ENCODE measurements at regions not wholly inside any gene's neighbourhood (a gene's known extent, or its start where the extent isn't known, plus 50 kb on each side); places are given as distances from the start of the nearest gene placed in this dataset.
A peak's percentile ranks its signal among the peaks of the same experiment; 100 is the strongest.

DNA sequence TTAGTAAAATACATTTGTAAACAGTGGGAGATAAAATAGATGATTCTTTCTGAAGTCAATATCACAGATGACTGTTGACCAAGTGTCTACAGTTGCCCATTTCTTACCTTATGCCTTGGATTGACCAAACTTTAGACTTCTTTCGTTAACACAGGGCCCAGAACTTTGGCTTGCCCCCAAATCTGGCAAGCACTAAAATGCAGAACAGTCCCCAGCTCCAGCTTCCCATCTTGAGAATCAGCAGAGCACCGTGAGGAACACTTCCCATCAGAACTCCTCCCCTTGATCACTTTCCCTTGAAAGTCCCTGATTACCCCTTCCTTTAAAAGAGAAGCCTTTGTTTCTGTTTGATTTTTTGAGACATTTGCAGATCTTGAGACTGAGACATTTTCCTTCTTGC is 1039.9 kb downstream of the TLE1 start:
- no peak for DNase-seq (ENCODE audit: low read depth, low spot score)

- peak; percentile 21 for DNase-seq (ENCODE audit: low read depth, low spot score)
These were observed 1040.3 kb downstream of the TLE1 start for GRCh38 chr9:80649001-80649420.

- peak; percentile 46 for DNase-seq (ENCODE audit: low read depth, low spot score)
These were observed 1041.0 kb downstream of the TLE1 start for GRCh38 chr9:80648336-80648735.

- DNase-seq (ENCODE audit: low read depth, low spot score), result no peak
These were observed 1043.1 kb downstream of the TLE1 start for GRCh38 chr9:80646211-80646610.

DNA sequence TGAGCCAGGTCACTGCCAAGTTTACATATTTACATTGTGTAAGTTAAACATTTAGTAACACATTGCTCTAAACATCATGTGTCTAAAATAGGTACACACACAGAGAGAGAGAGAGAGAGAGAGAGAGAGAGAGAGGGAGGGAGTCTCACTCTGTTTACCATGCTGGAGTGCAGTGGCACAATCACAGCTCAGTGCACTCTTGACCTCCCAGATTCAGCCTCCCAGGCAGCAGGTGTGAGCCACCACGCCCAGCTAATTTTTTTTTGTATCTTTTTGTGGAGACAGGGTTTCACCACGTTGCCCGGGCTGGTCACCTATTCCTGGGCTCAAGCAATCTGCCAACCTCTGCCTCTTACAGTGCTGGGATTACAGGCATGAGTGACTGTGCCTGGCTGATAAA is 1045.3 kb downstream of the TLE1 start:
- no peak for DNase-seq (ENCODE audit: low read depth, low spot score)

GRCh38 chr9:80635065-80635464 is 1054.3 kb downstream of the TLE1 start:
- no peak for DNase-seq (ENCODE audit: low read depth, low spot score)

DNA sequence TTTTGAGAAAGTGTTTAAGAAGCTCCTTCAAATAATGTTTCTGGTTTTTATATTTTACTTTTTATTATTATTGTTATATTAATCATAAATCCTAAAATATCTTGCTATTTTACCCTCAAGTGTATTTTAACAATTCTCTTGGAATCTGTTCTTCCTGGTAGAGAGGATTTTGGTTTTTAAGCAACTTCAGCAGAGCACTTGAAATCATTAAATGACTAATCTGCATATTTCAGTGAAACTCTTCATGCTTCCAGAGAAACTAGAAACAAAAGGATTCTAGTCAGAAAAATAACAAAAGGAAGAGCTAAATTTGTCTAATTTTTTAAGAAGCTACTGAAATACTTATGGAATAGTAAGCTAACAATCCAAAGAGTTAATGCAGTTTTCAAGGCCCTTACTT is 1057.3 kb downstream of the TLE1 start:
- no peak for DNase-seq (ENCODE audit: low read depth, low spot score)

DNA sequence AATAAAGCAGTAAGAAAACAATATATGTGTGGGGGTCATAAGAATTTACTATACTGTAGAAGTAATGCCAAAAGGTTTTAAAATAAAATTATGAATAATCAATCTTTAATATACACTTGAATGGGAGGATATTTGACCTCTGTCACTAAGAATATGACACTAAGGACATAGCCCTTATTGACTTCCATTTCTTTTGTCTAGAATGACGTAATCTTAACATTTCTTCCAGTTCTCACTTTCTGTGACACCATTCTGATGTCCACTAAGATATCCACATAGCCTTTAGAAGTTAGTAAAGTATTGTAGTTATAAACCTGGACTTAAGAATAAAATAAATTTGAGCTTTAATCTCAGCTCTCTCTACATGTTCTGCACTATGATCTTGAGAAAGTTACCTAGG is 1050.7 kb downstream of the TLE4 start:
- DNase-seq (ENCODE audit: low read depth, low spot score), result no peak

DNA sequence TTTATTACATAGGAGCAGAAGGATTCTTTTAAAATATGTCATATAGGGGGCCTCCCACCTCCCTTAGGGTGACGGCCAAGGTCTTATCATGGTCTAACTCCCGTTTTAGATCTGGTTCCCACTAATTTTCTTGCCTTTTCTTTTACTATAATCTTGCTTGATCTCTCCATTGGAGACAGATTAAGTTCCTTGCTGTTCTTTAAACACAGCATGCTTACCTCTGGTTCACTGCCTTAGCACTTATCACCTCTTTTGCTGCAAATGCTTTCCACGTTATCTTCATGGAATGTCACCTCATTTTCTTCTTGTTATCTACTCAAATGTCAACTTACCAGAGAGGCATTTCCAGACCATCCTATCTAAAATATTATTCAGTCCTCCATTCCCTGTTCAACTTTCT is 1047.6 kb downstream of the TLE4 start:
- DNase-seq (ENCODE audit: low read depth, low spot score), result no peak

GRCh38 chr9:80615964-80616363 is 1044.2 kb downstream of the TLE4 start:
- no peak for DNase-seq (ENCODE audit: low read depth, low spot score)

GRCh38 chr9:80605793-80606192 is 1034.0 kb downstream of the TLE4 start:
- DNase-seq (ENCODE audit: low read depth, low spot score), result no peak

DNA sequence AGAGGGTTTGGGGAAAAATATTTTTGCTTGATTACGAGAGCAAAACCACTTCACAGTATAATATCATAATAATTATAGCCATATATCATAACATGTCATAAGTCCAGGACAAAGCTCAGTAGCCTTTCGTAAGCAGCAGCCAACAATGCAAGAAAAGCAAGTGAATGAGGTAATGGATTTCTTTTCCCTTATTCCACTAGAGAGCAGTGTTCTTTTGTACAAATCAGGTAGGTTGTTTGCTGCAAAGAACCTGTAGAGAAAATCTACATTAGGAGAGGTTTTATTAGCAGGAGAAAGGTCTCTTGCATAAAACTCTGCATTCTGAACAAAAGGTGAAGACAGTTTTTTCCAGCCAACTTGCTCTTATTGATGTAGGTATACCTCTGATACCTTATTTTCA is 1033.4 kb downstream of the TLE4 start:
- peak; percentile 13 for DNase-seq (ENCODE audit: low read depth, low spot score)

DNA sequence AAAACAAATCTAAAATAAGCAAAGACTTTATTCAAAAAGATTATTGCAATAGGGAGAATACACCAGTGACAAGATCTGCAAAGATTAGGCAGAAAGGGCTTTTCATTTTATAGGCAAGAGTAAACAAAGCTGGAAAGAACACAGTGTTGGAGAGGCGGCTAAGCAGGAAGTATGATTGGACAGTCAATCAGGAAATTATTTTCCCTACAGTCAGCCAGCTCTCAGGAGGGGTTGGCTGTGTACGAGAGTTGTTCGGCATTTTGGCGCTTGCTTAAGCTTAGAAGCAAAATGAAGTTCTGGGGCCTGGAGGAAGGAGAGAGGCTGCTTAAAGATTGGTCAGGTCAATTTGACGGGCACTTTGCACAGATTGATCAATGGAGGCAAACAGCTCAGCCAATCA is 1030.5 kb downstream of the TLE4 start:
- no peak for DNase-seq (ENCODE audit: low read depth, low spot score)

- DNase-seq (ENCODE audit: low read depth, low spot score), result no peak
These were observed 1024.8 kb downstream of the TLE4 start for GRCh38 chr9:80596579-80596978.

- DNase-seq (ENCODE audit: low read depth, low spot score), result no peak
These were observed 1023.4 kb downstream of the TLE4 start for GRCh38 chr9:80595192-80595591.

- no peak for DNase-seq (ENCODE audit: low read depth, low spot score)
These were observed 1020.6 kb downstream of the TLE4 start for GRCh38 chr9:80592413-80592812.

GRCh38 chr9:80586786-80587330 is 1015.1 kb downstream of the TLE4 start:
- DNase-seq (ENCODE audit: low read depth, low spot score), result no peak

- DNase-seq (ENCODE audit: low read depth, low spot score), result no peak
These were observed 1000.2 kb downstream of the TLE4 start for GRCh38 chr9:80571953-80572352.

DNA sequence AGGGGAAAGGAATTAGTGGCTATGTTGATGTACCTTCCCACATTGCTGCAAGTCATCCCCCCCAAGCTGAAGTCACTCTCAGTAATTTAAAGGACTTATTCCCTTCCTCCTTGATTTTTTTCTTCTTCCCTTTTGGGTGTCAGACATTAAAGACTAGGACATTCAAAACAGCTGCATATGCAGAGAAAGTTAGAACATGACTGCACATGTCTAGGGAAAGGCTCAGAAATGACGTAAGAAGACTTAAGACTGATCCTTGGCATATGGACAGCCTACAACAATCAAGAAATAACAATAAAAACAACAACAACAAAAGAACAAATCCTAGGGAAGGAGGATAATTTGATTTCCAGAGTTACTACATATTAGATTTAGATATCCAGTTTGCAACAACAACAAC is 997.5 kb downstream of the TLE4 start:
- DNase-seq (ENCODE audit: low read depth, low spot score), result no peak

DNA sequence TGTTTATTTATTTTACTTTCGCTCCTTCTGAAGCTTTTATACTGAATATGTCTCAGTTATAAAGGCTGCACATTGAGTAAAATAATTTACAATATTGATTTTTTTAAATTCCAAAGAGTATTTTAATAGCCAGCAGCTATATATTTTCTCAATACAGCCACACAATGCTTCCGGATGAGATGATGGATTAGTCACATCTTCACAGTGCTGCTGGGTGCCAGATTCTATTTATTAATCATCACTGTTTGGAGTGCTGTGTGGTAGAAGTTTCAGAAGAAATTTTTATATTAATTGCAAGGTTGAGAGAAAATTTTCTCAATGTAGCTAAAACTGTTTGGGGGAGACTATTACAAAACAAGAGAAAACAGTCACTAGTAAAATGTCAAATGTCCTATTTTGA is 989.8 kb downstream of the TLE4 start:
- DNase-seq (ENCODE audit: low read depth, low spot score), result no peak

GRCh38 chr9:80560976-80561375 is 989.2 kb downstream of the TLE4 start:
- DNase-seq (ENCODE audit: low read depth, low spot score), result no peak

DNA sequence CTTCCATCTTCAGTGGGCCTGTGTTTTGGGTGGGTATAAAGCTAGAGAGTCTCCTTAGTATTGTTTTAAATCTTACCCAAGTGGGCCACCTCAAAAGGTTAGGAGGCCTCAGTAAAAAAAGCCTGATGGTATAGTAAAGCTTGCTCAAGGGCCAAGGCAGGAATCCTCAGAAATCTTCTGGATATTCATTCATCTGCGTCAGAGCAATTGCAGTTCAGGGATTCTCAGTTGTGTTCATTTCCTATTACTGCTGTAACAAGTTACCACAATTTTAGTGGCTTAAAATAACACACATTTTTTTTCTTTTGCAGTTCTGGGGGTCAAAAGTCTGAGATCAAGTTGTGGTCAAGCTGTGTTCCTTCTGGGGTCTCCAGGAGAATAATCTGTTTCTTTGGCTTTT is 985.5 kb downstream of the TLE4 start:
- DNase-seq (ENCODE audit: low read depth, low spot score), result no peak

DNA sequence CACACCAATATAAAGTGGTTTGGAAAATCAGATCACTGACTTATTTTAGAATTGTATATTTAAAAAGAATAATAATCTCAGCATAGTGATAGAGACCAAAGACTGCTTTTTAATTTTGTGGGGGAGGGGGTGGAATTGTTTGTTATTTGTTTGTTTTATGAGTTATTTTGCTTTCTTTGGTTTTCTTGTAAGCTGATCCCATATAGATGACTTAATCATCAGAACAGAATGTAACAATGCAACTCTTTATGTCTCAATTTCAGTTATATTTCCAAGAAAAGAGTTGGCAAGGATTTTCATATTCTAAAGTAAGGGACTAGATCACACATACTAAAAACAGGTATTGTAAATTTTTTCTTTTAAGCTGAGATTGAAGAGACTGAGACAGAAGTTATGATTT is 984.9 kb downstream of the TLE4 start:
- no peak for DNase-seq (ENCODE audit: low read depth, low spot score)

- DNase-seq (ENCODE audit: low read depth, low spot score), result no peak
These were observed 984.1 kb downstream of the TLE4 start for GRCh38 chr9:80555782-80556325.

Data from smooth muscle cell of the brain vasculature (primary cell).